CD4-positive, alpha-beta T cell treated with Interleukin-21 for 1 hour (primary cell): ENCODE measurements at regions not wholly inside any gene's neighbourhood (a gene's known extent, or its start where the extent isn't known, plus 50 kb on each side); places are given as distances from the start of the nearest gene placed in this dataset.

Source experiments
- DNase-seq: peaks from one replicate; pipeline ENCODE4 v3.0.0-alpha.2; 2020

GRCh38 chr15:39161096-39161495, 419.8 kb upstream of the THBS1 start:
- no peak for DNase-seq

GRCh38 chr15:39165020-39165706, 415.7 kb upstream of the THBS1 start:
- DNase-seq, result no peak

- DNase-seq, result no peak
These were observed 413.5 kb upstream of the THBS1 start for GRCh38 chr15:39167164-39168058.

GRCh38 chr15:39171944-39172368, 408.9 kb upstream of the THBS1 start:
- DNase-seq, result no peak

- DNase-seq, result no peak
These were observed 408.2 kb upstream of the THBS1 start for GRCh38 chr15:39172380-39173281.

- DNase-seq, result no peak
These were observed 407.5 kb upstream of the THBS1 start for GRCh38 chr15:39173426-39173825.

GRCh38 chr15:39174332-39174731, 406.5 kb upstream of the THBS1 start:
- DNase-seq, result no peak

- DNase-seq, result no peak
These were observed 404.8 kb upstream of the THBS1 start for GRCh38 chr15:39176030-39176429.

GRCh38 chr15:39177561-39177960, 403.3 kb upstream of the THBS1 start:
- DNase-seq, result no peak

GRCh38 chr15:39180030-39180429, 400.8 kb upstream of the THBS1 start:
- no peak for DNase-seq

- no peak for DNase-seq
These were observed 400.4 kb upstream of the THBS1 start for GRCh38 chr15:39180483-39180933.

GRCh38 chr15:39181056-39181747, 399.7 kb upstream of the THBS1 start:
- DNase-seq, result no peak

- DNase-seq, result no peak
These were observed 398.9 kb upstream of the THBS1 start for GRCh38 chr15:39181940-39182339.

GRCh38 chr15:39183164-39183881, 397.6 kb upstream of the THBS1 start:
- DNase-seq, result no peak

GRCh38 chr15:39184701-39185390, 396.0 kb upstream of the THBS1 start:
- no peak for DNase-seq

GRCh38 chr15:39188314-39188713, 392.6 kb upstream of the THBS1 start:
- no peak for DNase-seq

- DNase-seq, result no peak
These were observed 391.9 kb upstream of the THBS1 start for GRCh38 chr15:39188930-39189329.

- no peak for DNase-seq
These were observed 389.0 kb upstream of the THBS1 start for GRCh38 chr15:39191871-39192291.

GRCh38 chr15:39192351-39192750, 388.5 kb upstream of the THBS1 start:
- no peak for DNase-seq

GRCh38 chr15:39192979-39193560, 387.8 kb upstream of the THBS1 start:
- no peak for DNase-seq

GRCh38 chr15:39193611-39194010, 387.3 kb upstream of the THBS1 start:
- DNase-seq, result no peak
